RCC 7860 (cell line): ENCODE measurements at regions not wholly inside any gene's neighbourhood (a gene's known extent, or its start where the extent isn't known, plus 50 kb on each side); places are given as distances from the start of the nearest gene placed in this dataset.

Experiments used
- DNase-seq: peaks from one replicate; pipeline ENCODE4 v3.0.0-alpha.2; 2015; ENCODE audit warnings: low spot score
- FAIRE-seq: peaks from 2 replicates; lab custom pipeline; 2012; peaks lifted over from hg19 to GRCh38; lab: Jason Lieb, UNC

DNA sequence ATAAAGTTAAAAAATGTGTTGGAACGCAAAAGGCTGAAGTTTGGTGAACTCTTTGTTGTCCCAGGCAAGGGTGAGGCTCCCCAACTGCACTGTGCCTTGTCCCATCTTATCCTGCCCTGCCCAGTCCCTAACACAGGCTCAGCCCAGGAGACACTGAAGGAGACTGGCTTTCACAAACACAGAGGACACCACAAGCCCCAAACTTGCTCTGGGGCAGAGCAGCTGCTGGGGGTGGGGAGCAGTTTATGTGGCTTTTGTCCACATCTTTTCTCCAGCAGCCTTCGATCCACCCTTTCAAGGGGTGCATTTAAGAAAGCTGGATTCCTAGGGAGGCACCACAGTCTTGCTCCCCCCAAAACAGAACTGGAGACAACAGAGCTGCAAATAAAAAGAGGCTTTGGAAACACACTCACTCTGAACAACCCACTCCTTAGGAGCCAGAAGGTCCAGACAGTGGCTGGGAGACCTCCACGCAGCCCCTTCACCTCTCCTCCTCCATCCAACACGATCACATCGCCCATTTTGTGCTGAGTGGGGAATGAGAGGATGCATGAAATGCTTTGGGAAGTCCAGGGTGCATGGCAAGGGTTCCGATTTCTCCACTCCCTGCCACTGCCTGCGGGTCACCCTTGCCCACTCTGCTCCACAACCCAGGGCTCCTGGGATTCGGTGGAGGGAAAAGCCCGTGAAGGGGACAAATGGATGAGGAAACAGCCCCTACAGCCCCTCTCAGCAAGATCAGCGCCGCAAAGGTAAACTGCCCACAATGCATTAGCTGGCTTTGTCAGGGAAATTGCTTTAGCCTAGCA, 260.5 kb upstream of the TLE3 start:
- FAIRE-seq (no peak), DNase-seq (no peak)

- FAIRE-seq (no peak), DNase-seq (no peak)
Measured at GRCh38 chr15:70357453-70357852, 259.7 kb upstream of the TLE3 start.

DNA sequence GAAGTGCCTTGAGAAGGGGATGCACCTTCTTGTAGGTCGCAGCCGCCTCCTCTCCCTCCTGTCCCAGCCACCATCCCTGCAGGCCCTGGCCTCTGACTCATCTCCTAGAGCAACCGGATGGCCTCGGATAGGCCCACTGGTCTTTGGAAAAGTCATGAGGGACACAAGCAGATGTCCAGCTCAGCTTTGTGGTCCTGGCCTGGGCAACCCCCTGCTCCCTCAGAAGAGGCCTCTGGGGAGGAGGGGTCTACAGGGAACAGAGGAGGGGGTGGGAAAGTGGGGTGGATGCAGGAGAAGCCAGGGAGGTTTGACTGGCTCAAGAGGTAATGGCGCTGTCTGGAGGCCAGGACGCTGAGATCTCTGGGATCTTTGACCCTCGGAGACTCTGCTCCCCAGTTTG, 259.2 kb upstream of the TLE3 start:
- FAIRE-seq = no peak

DNA sequence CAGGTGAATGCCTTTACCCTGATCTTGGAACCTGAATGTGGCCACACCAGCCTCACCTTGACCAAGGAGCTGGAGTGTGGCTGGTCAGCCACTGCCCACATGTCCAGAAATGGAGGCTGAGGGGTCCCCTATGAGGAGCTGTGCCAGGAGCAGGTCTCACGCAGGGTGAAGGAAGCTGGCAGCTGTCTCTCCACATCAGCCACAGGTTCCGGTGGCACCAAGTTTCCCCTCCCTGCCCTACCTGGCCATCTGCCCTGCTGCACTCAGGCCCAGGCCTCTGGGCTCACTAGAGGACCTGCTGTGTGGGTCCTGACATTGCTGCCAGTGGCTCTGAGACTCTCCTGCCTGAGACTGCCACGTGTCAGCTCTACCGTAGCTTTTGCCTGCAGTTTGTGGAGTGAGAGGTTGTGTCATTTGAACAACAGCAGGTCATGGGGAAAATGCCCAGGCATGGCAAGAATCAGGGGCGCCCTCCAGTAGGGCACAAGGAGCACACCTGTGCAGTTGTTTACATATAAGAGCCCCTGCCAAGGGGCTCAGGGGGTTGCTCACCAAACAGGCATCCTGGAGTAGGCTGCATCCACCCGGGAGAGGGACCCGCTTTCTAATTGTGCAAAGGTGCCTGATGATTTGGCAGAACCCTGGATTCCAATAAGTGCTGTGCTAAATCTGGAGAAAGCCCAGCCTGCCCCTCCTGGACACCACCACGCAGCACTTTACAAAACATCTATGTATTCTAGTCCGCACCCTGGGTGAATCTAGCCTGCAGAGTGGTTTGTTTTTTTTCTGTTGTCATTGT, 258.5 kb upstream of the TLE3 start:
- no peak for FAIRE-seq

More for the DNA sequence above, 259.2 kb upstream of the TLE3 start:
- DNase-seq = no peak

GRCh38 chr15:70355275-70355795, 257.6 kb upstream of the TLE3 start:
- no peak for FAIRE-seq
- no peak for DNase-seq

More for the DNA sequence above, 258.5 kb upstream of the TLE3 start:
- DNase-seq = no peak

- no peak for DNase-seq
- no peak for FAIRE-seq
Measured at GRCh38 chr15:70354346-70354905, 256.7 kb upstream of the TLE3 start.

DNA sequence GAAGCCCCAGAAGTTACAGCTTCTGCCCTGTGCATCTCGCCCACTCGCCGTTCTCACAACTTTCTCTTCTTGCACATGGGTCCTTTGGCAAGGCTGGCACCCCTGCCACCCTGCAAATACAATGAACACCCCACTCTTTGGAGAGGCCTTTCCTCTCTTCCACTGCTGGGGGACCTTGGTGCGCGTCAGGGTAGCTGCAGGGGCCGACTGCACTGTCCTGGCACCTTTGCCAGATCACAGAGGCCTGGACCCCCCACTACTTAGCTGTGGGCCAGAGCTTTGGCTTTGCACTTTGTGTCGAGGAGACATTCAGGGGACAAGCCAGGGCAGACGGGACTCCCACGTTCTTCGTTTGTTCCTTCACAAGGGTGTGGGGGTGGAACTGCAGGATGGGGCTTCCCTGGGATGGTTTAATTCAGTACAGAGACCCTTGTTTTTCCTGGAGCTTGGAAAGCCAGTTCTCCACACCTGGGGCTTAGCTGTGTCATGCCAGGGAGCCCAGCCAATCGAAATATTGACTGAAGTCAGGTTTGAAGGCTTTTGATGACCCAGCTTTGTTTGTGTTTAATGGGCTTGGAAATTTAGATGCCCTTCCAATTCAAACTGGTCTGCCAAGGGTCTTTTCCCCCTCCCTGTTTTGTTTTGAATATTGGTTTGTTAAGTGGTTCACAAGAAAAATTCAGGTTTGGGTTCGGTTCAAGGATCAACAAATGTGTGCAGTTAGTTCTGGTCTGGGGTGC, 256.1 kb upstream of the TLE3 start:
- no peak for DNase-seq
- no peak for FAIRE-seq

- FAIRE-seq (no peak), DNase-seq (no peak)
Measured at GRCh38 chr15:70351941-70352774, 254.4 kb upstream of the TLE3 start.

DNA sequence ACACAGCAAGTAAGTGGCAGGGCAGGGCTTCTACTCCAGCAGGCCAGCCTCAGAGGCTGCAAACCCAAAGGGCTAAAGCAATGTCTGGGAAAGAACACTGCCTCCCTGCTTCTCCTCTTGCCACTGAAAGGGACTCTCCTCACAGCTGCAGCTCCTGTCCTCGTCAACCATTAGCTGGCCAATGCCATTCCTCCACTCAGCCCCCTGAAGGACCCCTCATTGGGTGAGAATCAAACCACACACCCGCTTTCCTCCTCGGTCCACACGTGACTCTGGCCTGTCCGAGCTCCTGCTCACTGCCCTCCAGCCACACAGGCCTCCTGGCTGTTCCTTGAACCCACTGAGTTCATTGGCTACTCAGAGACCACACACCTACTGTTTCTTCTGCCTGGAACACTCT, 253.7 kb upstream of the TLE3 start:
- FAIRE-seq (no peak), DNase-seq (no peak)

GRCh38 chr15:70348581-70349344, 251.0 kb upstream of the TLE3 start:
- DNase-seq (no peak), FAIRE-seq (no peak)

- DNase-seq = no peak
- FAIRE-seq = no peak
Measured at GRCh38 chr15:70348226-70348543, 250.5 kb upstream of the TLE3 start.

- FAIRE-seq (no peak), DNase-seq (no peak)
Measured at GRCh38 chr15:70347321-70348225, 249.9 kb upstream of the TLE3 start.

DNA sequence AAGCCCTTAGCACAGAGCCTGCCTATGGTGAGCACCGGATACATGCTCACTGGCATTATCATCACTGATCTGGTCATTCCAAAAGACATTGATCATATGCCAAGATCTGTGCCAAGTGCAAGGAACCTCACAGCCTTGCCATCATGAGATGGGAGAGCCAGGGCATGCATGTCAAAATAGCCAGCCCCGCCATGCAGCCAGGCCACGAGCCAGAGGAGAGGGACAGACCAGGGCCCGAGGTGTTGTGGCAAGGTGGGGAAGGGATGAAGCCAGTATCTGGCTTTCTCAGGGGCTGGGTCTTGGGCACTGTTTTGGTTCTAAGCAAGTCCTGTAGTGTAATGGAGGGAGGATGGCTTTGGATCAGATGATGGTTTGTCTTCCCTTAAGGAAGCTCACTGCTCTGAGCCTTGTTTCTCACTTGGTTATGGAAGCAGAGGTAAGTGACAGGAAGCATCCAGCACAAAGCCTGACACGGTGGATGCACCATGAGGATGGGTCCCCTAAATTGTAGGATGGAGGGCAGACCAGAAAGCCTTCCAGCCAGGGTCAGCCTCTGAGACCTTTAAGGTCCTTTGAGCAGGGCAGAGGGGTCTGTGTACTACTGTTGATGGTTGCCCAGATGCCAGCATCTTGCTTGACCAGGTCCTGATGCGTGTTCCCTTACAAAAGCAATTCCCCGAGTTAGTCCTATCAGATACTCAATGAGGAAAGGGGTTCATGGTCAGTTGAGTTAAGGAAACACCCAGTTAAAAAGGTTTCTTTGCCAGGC, 247.7 kb upstream of the TLE3 start:
- no peak for DNase-seq
- no peak for FAIRE-seq

DNA sequence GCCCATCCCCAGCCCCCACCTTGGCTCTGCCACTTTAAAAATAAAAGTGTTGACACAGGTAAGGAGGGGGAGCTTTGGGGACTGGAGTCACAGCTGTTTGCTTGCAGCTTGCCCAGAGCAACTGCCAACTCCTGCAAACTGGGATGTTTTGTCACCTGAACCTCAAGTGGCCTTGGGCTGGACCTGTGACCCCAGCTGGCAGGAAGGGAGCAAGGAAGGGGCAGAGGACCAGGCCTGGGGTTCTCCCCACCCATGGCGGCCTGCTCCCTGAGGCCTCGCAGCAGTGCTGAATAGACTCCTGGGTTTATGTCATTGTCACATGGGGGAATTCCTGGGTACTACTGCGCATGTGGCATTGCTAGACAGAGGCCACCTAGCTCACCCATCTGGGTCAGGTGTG, 246.9 kb upstream of the TLE3 start:
- DNase-seq (no peak), FAIRE-seq (no peak)

GRCh38 chr15:70343961-70344621, 246.4 kb upstream of the TLE3 start:
- FAIRE-seq (no peak), DNase-seq (no peak)

DNA sequence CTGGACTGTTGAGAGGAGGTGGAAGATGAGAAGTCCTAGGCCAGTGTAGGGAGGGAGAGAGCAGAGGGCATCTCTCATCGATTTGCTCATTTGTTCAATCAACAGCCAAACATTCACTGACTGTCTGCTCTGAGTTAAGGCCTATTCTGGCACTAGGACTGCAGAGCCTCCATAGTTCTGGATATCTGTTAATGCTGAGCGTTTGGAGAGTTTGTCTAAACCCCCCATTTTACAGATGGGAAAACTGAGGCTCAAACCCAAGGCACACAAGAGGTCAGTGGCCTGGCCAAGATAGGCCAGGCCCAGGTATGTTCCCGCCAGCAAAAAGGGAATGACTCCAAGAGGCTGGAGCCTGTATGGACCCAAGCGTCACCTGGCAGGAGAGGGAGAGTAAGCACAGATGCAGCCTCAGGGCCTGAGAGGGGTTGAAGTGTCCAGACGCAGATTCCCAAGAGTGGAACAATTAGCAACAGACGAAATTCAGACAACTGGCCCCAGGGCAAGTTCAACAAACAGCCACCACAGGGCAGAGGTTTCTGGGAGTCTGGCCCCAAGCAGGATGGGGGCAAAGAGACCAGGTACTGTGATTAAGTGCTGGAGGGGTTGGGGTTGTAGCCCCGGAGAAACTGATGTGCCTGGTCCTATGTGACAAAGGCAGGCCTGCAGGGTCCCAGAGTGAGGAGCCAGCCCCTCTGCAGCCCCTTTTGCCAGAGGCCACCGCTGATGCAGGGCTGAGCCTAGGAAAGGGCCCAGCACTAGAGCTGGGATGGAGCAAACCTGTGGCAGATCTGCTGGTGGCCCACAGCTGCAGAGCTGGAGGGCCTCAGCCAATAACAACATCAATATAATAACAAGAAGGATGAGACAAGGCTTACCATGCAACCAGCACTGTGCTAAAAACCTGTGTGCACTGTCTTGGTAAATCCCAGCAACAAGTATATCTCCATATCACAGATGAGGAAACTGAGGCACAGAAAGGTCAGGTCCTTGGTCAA, 245.1 kb upstream of the TLE3 start:
- no peak for DNase-seq

More for the DNA sequence above, 245.1 kb upstream of the TLE3 start:
- FAIRE-seq = no peak
